ENCODE measurements at regions not wholly inside any gene's neighbourhood (a gene's known extent, or its start where the extent isn't known, plus 50 kb on each side); places are given as distances from the start of the nearest gene placed in this dataset.

GRCh38 chr2:10239561-10239967, 63.1 kb upstream of the HPCAL1 start:
- DNase-seq: no peak

- peak; percentile 8 for DNase-seq
Observed at GRCh38 chr2:10240161-10240681, 62.5 kb upstream of the HPCAL1 start.

GRCh38 chr2:10240911-10241610, 61.6 kb upstream of the HPCAL1 start:
- peak; percentile 3 for DNase-seq

GRCh38 chr2:10241641-10242430, 60.9 kb upstream of the HPCAL1 start:
- DNase-seq: no peak

GRCh38 chr2:10242451-10242850, 60.3 kb upstream of the HPCAL1 start:
- no peak for DNase-seq

- DNase-seq: no peak
Observed at GRCh38 chr2:10242998-10243925, 59.4 kb upstream of the HPCAL1 start.

GRCh38 chr2:10243926-10244270, 58.8 kb upstream of the HPCAL1 start:
- peak; percentile 17 for DNase-seq

- no peak for DNase-seq
Observed at GRCh38 chr2:10245021-10245420, 57.7 kb upstream of the HPCAL1 start.

GRCh38 chr2:10245661-10246060, 57.0 kb upstream of the HPCAL1 start:
- peak; percentile 5 for DNase-seq

GRCh38 chr2:10246370-10246769, 56.3 kb upstream of the HPCAL1 start:
- DNase-seq: peak; percentile 7

- DNase-seq: no peak
Observed at GRCh38 chr2:10246831-10247230, 55.9 kb upstream of the HPCAL1 start.

GRCh38 chr2:10249798-10250197, 52.9 kb upstream of the HPCAL1 start:
- DNase-seq: no peak

- peak; percentile 5 for DNase-seq
Observed at GRCh38 chr2:10252224-10252623, 50.5 kb upstream of the HPCAL1 start.

- DNase-seq: peak; percentile 6
Observed at GRCh38 chr2:10252661-10253060, 50.0 kb upstream of the HPCAL1 start.

Data from right hindlimb (tissue), 1 donor.